IPS DF 19.7 (cell line): ENCODE measurements at regions not wholly inside any gene's neighbourhood (a gene's known extent, or its start where the extent isn't known, plus 50 kb on each side); places are given as distances from the start of the nearest gene placed in this dataset.
"Not testable (repeated sequence)": the region's sequence is repeated elsewhere in the genome, so short reads cannot be mapped to it uniquely, and the experiment has no call there.

Source experiments
- DNase-seq: peaks from one replicate; pipeline ENCODE4 v3.0.0-alpha.2; 2013; ENCODE audit warnings: low read depth, low spot score

DNA sequence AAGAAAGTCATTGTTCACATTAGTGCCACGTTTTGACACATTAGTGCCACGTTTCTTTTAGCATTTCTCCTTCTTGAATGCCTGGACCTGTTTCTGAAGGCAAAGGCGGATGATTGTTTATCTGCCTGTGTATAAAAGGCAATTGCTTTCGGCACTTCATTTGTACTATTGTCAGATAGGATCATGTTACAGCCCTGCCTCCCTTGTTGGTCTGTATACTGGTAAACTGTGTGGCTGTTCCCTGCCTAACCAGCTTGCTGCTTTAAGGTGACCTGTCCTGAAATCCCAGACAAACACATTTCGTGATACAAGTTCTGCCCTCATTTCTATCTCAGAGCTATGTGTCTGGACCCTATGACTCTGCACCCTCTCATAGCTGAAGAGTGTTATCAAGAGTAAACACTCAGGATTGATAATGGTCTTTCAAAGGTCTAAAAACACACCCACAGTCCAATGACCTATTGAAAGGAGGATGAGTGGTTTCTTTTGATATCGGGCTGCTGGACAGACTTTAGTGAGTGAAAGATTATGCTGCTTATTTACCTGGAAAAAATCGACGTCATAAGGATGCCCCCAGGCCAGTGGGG, 276.3 kb upstream of the MCTP2 start:
- DNase-seq = no peak

DNA sequence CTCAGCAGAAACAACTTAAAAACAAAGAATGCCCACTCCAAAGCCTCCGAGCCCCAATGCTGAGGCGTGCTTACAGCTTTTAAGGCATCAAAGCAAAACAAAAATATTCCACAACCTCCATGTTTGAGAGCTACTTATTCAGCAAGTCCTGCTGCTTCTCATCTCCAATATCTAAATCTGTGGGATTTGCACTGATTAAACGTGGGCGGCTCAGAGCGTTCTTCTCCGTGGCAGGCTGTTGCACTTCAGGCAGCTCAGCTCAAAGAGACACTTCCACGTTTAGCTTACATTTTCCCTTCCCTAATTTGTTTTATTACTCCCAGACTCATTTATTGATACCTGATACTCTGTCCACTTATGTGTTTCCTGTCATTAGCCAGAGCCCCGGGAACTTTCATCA, 282.6 kb upstream of the MCTP2 start:
- no peak for DNase-seq

DNA sequence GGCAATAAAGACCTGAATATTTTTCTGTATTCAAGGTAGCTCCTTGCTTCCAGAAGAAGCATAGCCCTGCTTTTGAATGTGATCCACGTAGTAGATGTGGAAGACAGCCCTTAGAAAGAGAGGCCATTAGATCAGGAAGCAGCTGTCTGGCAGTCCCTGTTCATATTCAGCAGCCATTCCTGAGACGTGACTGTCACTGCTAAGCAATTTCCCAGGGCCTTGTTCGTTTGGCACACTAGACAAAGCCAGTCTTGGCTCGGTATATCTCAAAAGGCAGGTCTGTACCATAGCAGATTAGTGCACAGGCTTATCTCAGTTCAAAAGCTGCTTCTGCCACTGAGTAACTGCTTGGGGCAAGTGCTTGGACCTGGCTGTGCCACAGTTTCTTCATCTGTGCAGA, 287.8 kb upstream of the MCTP2 start:
- DNase-seq = no peak

DNA sequence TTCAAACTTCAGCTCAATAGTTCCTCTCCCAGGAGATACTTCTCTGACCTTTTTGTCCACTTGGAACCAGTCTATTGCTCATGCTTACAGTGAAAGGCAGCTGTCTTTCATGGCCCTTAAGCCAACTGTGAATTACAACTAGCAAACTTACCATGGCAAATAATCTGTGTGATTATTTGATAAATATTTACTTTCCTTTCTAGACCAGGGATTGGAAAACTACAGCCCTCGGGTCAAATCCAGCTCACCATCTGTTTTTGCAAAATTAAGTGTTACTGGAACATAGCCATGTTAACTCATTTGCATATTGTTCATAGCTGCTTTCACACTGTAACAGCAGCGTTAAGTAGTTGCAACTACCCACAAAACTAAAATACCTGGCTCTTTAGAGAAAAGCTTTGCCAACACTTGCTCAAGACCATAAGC, 289.1 kb upstream of the MCTP2 start:
- no peak for DNase-seq

DNA sequence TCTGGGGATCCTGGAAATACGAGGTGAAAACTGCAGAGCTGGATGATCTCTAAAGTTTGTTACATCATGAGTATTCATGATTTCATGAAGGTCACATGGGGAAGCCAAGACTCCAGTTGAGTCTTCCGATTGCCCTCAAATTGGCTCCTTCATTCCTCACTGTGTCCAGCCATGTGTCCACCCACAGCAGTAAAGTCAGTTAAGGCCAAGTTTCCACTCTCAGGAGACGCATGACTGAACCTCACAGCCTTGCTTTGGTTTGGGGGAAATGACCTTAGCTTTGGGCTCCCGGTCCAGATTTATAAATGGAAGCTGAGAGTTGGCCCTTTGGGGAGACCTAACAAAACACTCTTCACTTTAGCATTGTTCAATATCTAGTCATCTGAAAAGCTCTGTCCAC, 289.7 kb upstream of the MCTP2 start:
- DNase-seq = no peak

DNA sequence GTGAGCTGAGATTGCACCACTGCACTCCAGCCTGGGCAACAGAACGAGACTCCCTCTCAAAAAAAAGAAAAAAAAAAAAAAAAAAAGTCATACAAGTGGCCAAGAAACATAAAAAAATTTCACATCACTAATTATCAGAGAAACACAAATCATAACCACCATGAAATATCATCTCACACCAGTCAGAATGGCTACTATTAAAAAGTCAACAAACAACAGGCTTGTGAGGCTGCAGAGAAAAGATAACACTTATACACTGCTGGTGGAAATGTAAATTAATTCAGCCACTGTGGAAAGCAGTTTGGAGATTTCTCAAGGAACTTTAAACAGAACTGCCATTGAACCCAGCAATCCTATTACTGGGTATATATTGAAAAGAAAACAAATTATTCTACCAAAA, 291.1 kb upstream of the MCTP2 start:
- no peak for DNase-seq

DNA sequence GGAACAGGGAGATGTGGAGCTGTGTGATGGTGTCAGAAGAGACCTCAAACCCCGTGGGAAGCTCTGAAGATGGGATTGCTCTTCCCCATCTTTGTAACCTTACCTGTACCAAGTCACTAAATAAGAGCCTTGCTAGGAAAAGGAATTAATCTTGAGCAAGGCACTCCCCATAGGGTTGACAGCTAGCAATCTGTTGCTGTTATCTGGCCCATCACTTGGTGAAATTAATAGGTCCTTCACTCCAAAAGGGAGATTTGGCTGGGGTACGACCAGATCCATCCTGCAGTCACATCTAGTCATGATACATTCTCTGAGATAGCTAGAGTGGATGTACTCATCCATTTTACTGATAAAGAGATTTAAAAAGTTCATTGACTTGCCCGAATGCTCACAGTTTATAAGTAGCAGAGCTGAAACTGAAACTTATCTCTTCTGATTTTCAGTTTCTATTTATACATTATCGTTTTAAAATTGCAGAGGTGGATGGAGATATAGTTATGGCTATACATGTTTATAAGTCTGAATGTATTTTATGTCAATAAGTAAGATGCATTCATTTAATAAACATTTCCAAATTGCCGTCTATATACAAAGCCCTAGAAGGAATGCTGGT, 299.1 kb upstream of the MCTP2 start:
- DNase-seq = no peak

DNA sequence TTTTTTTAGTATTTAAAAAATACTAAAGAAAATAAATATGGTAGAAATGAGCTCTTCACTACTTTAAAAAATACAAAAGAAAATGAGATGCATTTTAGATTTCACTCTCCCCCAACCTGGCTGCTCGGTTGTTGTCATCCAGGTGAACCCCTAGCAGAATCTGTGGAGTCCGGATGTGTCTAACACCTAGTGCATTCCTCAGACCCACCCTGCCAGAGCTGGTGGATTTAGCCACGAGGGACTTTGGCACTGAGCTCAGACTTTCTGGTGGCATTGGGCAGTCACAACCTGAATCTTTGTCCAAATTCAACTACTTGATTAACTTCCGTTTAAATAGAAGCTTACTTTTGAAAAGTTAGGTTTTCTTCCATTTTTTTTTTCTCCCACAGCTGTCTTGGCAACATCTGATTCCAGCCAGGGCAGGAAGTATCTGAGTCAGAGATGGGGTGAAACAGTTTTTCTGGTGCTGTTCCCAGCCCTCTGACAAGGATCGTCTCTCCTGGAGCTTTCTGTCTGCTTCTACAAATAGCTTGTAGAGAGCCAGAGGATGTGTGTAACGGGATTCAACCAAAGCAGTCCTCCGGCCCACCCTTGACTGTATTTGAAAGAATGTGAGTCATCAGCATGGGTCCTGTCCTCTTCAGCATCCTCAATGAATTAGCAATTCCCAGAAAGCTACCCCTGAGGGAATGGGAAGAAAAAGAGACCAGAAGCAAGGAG, 301.8 kb upstream of the MCTP2 start:
- DNase-seq = no peak

DNA sequence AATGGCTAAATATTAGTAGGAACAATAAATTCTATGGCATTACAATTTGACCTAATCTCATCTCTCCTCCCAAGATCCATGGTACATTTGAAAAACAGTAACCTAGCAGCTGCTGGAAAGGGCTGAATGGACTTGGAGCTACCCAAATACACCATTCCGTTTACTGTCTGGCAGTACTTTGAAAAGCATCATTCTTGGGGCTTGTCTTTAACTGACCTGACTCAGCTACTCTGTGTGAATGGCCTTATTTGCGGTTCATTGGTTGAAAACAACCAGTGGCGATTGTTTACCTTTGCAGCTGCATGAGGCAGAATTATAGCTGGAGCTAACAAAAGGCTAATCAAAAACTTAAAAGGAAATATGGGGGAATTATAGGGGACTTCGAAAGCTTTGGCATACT, 311.2 kb upstream of the MCTP2 start:
- DNase-seq = no peak

DNA sequence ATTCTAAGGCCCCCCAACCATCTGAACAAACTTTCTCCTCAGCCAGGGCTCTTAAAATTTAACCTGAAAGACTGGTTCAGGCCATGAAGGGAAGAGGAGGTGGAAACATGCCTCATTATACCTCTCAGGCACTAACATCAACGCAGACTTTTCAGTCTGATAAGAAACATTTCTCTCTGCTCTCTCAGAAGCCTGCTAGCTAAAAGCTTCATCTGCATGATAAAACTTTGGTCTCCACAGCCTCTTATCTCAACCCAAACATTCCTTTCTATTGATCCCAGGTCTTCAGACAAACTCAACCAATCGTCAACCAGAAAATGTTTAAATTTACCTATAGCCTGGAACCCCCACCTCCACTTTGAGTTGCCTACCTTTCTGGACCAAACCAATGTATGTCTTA, 312.6 kb upstream of the MCTP2 start:
- not testable (repeated sequence) for DNase-seq

DNA sequence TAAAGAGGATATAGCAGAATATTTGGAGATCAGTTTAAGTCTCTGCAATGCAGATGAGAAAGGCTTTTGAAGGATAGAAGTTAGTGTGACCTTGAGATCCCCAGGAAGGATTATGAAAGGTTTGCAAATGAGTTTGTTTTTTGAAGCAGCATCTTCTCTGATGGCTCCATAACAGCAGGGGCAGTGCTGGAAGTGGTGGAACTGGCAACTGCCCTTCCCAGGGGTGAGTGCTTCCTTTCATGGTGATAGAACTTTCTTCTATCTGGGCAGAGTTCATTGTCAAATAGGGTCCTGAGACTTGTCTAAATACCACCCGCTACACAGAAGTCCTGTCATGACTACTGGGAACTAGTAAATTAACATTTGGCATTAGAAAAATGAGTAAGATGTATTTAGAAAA, 314.2 kb upstream of the MCTP2 start:
- DNase-seq = no peak

DNA sequence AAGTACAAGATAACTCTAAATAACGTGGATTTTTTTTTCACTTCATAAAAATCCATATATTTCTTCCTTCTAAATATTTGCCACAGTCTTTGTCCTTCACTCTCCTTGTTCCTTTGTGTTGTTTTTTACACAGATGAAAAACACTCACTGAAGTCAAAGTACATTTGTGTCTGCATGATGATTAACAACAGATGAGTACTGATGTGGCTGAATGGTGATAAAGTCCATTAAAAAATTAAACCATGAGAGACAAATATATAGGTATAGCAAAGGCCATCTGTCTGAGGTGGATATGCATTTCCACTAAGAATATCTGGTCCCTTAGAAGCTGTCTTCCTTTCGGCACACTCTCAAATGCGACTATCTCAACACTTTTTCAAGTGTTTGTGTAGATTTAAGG, 317.5 kb upstream of the MCTP2 start:
- no peak for DNase-seq

DNA sequence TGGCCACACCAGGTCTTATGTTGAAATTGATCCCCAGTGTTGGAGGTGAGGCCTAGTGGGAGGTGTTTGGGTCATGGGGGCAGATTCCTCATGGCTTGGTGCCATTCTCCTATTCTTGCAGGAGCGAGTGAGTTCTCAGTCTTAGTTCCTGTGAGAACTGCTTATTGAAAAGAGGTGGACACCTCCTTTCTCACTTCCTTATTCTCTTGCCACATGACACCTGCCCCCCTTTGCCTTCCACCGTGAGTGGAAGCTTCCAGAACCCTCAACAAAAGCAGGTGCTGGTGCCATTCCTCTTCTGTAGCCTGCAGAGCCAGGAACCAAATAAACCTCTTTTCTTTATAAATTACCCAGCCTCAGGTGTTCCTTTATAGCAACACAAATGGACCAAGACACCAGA, 318.1 kb upstream of the MCTP2 start:
- DNase-seq = no peak

DNA sequence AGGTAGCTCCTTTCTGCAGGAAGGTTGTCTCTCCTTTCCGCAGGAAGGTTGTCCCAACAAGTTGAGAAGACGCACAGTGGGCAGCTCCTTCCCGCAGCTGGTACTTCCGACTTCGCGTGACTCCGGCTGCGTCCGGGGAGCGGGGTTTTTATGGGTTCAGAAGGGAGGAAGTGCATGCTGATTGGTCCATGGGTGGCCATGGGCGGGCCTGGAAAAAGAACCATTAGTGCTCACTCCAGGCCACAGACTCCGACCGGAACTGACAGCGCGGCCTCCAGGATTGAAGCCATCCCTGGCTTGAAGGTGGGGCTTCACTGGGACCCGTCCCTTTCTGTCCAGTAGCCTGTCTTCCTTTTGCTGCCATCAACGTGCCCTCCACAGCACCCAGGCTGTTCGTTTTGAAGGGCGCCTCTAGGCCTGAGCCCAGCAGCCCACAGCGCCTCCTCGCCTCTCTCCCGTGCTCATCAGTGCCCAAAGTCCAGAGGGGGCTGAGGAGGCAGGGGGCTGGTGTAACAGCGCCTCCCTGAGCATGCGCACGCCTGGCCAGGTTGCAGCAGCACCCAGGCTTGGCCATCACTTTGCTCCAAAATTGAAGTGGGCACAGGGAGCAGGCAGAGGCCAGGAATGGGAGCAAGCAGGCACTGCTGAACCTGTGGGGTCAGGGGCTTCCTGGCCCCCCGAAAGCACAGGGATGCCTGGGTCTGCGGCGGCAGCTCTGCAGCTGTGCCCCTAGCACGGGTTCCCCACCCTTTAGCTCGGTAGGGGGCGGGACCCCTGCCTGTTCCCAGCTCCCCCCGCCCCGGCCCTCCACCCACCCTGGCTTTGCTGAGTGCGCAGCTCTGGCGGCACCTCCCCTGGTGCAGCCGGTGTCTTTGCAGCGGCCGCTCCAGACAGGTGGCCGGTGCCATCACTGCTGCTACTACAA, 330.6 kb upstream of the MCTP2 start:
- no peak for DNase-seq

DNA sequence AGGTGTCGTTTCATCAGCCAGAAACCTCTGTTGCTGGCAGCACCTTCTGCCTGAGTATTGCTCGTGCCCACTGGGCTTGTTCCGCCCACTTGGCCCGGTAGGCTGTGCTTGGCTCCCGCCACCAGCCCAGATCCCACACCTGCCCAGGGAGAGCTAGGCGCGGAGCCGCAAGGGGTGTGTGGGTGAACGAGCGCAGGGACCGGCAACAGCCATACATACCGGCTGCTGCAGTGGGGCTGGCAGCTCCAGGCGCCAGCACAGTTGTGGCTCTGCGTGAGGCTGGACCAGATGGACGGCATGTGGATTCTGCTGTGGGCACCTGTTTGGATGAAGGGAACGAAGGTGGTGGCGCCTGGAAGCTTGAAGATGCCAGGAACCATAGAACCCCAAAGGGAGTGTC, 331.5 kb upstream of the MCTP2 start:
- DNase-seq = no peak

DNA sequence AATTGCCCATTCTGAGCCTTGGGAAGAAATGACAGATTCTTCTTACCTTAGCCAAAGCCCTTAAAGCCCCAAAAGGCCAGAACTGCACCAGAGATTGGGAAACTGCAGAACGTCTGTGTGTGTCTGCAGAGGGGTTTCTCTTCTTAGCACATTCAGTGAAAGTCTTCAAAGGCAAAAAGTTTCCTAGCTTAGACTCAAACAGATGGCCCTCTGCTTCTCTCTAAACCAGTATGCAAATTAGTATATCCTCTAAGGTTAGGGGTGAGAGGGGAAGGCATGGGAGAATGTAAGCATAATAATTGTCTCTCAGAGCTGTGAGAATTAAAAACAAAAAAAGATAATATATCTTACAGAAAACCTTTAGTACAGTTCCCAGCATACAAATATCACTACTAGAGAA, 334.0 kb upstream of the MCTP2 start:
- DNase-seq = no peak

DNA sequence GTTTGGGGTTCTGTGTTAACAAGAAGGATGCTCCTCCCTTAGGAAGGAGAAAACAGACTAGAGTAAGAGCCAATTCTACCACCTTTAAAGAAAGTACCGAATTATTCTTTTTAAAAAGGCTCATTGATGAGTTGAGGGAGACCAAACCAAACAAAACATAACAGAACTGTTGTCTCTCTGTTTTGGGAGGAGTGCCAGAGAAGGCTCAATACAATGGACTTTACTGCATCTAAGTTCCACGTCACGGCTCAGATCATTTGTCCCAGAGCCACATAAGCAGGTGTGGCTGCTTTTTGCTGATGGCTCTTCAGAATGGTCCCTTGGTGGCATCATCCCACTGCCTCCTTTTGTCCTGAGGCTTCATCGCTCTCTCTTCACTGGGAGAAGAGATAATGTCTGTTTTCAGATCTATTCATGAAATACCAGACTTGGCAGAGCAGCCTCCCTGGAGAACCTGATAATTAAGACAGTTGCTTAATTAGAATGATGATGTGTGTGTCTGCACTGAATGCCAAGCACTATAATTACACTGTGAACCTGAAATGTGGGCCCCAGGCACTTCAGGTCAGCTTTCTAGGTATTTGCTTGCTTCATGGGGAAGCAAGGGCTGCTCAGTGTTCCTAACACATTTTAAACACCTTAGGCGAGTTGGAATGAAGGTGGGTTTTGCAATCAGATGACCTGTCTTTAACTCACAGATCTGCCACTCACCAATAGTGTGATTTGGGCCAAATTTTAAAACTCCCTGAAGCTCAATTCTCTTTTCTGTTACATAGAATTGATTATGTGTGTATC, 335.2 kb upstream of the MCTP2 start:
- no peak for DNase-seq

DNA sequence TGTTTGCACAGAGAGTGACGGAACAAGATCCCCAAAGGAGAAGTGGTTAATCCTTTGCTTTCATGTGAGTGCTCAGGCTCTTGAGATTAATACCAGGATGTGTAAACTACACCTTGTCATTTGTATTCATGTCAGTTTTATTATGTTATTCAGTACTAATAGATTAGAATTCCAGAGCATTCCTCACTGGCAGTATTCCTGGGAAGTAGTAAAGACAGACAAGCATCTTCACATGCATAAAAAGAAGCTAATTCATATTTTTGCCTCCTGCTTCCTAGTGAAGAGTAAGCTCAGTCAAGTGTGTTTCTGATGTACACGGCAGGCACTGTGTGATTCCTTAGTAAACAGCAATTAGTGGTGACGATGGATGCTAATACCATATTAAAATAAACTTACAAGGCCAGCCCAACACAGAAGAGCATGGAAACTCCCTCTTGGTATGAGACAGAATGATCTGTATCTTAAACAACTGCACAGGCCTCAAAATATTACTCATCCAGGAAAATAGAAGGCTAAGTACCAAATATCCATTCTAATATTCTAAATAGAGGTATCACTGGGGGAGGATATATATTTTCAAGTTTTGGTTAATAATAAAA, 336.8 kb upstream of the MCTP2 start:
- DNase-seq = no peak

DNA sequence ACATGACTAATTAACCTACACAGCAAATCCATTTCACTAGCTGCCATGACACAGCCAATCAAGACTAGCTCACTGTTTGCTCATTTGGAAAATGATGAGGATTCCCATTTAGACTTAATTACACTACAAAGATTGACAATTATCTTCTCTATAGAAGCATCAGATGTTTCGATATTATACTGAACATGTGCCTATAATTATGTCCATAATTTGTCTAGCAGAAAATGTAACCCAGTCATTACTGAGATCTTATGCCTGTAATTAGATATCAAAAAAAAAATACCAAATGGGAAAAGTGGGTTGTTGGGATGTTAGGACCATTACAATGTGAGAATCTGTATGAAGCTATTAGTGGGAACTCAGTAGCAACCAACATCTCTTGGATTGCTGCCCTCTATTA, 344.2 kb upstream of the MCTP2 start:
- DNase-seq = no peak

DNA sequence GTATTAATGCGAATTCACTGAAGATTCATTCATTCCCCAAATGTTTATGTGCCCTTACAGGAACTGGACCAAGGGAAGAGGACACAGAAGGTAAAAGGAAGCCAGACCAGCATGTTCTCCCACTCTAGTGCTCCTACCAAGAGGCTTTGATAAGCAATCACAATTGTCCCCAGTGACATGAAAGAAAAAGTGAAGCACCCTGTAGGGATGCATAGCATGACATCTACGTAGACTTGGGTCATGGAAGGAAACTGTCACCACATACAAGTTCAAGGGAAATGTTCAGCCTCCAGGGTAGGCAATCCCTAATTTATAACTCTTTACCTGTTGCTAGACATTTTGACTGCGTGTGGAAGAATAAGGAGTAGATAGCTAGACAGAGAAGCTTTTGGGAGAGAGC, 348.6 kb upstream of the MCTP2 start:
- DNase-seq = no peak

DNA sequence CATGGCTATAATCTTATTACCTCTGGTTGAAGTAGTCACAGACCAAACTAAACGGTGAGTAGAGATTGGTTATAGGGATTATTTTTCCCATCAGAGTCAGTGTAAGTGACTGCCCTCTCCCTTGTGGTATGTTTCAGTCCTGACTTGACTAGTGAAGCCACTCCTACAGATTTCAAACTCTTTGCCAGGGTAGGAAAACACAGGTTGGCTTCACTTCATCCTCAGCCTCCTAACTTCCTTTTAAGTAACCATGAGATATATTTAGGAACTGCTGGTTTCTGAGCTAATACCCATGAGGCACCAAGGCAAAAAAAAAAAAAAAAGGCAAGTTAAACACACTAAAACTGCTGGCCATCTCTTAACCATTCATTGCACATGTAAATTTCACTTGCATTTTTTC, 349.2 kb upstream of the MCTP2 start:
- no peak for DNase-seq
